ENCODE measurements at regions not wholly inside any gene's neighbourhood (a gene's known extent, or its start where the extent isn't known, plus 50 kb on each side); places are given as distances from the start of the nearest gene placed in this dataset.

DNA sequence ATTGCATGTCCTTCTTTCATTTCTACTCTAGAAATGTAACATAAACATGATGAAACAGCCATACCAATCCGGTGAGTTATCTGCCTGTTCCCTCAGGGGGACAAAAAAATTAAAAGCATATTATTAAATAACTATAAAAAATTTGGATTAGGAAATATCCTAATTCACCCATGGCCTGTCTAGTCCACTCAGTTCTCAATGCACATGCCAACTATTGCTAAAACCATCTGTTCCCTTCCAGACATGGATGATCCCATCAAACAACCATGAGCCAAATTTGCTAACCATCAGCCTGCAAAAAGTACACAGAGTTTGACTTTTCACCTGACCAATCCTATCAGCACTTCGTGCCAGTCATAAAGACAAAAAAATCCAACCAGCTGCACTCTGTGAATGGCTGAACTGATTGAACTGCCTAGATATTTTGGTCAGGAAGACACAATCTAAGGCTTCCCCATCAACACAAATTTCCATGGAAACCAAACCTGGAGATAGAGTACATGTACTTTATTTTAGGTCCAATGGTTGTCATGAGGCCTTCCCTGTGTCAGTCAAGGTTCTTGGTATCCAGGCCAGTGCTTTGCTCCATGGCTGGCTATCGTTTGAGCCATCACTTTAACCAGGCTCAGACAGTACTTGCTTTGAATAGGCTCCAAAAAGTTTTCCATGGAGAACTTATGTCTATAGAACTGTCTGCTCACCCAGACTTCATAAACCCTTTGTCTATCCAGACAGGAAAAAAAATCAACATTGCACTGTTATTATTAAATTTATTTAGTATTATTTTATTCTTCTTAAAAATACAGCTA is 570.8 kb downstream of the LTN1 start:
- intact Hi-C loops (cut with DNase I; ENCODE audit: low total_unique reads), result no loop called here
- peaks cover 0 to 9% (median 0%) of the 10 kb centered on the region in 4 donors for H3K4me1 ChIP-seq
- TF ChIP-seq POLR2A (IDR thresholded peaks at IDR 0.05) (no peak), EP300 (IDR thresholded peaks at IDR 0.05) (no peak), POLR2AphosphoS5 (IDR thresholded peaks at IDR 0.05) (peak in 2 of 3 donors; percentile 16 to 20)
- TF ChIP-seq, protein P1, sequence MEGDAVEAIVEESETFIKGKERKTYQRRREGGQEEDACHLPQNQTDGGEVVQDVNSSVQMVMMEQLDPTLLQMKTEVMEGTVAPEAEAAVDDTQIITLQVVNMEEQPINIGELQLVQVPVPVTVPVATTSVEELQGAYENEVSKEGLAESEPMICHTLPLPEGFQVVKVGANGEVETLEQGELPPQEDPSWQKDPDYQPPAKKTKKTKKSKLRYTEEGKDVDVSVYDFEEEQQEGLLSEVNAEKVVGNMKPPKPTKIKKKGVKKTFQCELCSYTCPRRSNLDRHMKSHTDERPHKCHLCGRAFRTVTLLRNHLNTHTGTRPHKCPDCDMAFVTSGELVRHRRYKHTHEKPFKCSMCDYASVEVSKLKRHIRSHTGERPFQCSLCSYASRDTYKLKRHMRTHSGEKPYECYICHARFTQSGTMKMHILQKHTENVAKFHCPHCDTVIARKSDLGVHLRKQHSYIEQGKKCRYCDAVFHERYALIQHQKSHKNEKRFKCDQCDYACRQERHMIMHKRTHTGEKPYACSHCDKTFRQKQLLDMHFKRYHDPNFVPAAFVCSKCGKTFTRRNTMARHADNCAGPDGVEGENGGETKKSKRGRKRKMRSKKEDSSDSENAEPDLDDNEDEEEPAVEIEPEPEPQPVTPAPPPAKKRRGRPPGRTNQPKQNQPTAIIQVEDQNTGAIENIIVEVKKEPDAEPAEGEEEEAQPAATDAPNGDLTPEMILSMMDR (IDR thresholded peaks at IDR 0.05), result no peak
- H3K9me3 ChIP-seq, result no peaks in the 10 kb centered on the region
- H3K27ac ChIP-seq, result peak overlapping the region in 1 of 5 donors; percentile 28
- no peak for DNase-seq
- WGBS, 5 donors, result 58 to 71% (median 68%) methylated on average over 3 of the region's 3 CpGs
- no peak overlapping the region for H3K4me3 ChIP-seq
- no peaks in the 10 kb centered on the region for H3K36me3 ChIP-seq
- no peaks in the 10 kb centered on the region for H3K27me3 ChIP-seq

DNA sequence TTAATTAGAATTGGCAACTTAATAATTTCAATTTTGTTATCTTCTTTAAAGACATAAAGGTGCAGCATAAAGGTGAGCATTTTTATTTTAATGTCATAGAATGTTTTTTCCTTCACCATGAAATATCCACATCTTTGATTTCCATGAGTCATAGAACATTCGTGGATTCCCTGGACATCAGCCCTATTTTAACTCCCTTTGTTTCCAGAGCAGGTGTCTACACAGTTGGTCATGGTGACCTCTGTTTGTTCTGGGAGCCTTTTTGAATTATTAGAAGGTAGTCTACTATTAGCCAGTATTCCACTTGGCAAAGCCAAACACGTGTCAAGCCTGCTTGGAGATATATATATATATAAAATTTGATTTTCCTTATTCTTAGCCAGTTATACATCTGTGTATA is 572.9 kb downstream of the LTN1 start:
- intact Hi-C loops (cut with DNase I; ENCODE audit: low total_unique reads), result no loop called here
- TF ChIP-seq POLR2A (IDR thresholded peaks at IDR 0.05) (no peak), POLR2AphosphoS5 (IDR thresholded peaks at IDR 0.05) (no peak), EP300 (IDR thresholded peaks at IDR 0.05) (no peak)
- TF ChIP-seq, protein P1 (IDR thresholded peaks at IDR 0.05), result no peak
- no peaks in the 10 kb centered on the region for H3K9me3 ChIP-seq
- no peaks in the 10 kb centered on the region for H3K36me3 ChIP-seq
- H3K27ac ChIP-seq, result no peak overlapping the region
- 35 to 60% (median 50%) methylated on average over 2 of the region's 2 CpGs for WGBS, 5 donors
- H3K4me3 ChIP-seq, result no peak overlapping the region
- no peak for DNase-seq
- no peaks in the 10 kb centered on the region for H3K27me3 ChIP-seq
- peaks cover 0 to 9% (median 0%) of the 10 kb centered on the region in 4 donors for H3K4me1 ChIP-seq

DNA sequence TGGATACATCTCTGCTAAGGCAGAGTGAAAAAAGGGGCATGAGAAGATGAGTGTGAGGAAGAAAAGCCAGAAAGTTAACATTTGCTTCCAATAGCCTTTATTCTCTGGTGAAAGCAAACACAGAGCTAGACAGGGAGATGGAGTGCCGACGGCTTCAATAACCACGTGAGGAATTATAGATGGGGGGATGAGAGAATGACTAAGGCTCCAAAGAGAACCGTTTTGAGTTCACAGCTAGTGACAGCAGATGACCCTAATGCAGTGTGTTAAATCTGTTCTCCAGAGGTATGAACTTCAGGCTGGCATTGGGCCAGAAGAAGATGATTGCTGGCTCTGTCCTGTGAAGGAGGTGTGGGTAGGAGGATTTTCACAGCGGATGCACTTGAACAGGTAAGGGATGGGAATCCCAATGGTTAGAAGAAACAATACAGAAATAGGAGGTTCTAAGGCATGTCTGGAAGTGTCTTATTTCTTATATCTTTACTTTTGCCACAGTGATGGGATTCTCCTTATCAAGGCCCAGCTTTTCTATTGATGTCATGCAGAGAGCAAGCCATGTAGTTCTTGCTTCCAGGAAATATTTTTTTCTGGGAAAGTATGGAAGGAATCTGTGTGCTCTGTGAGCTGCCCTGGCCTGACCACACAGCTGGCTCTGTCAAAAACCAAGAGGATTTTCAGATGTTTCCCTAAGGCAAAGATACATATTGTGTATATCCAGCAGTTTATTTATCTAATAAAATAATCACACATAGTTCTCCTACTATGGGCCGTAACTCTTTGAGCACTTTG is 573.8 kb downstream of the LTN1 start:
- peaks cover 0 to 8% (median 0%) of the 10 kb centered on the region in 4 donors for H3K4me1 ChIP-seq
- no peak overlapping the region for H3K4me3 ChIP-seq
- peak in 1 of 2 donors; percentile 62 for DNase-seq
- H3K36me3 ChIP-seq, result no peaks in the 10 kb centered on the region
- H3K27ac ChIP-seq, result no peak overlapping the region
- TF ChIP-seq, protein P1 (IDR thresholded peaks at IDR 0.05), result no peak
- TF ChIP-seq EP300 (IDR thresholded peaks at IDR 0.05) (no peak), POLR2A (IDR thresholded peaks at IDR 0.05) (no peak), POLR2AphosphoS5 (IDR thresholded peaks at IDR 0.05) (no peak)
- no peaks in the 10 kb centered on the region for H3K27me3 ChIP-seq
- H3K9me3 ChIP-seq, result no peaks in the 10 kb centered on the region
- 75 to 87% (median 82%) methylated on average over 6 of the region's 6 CpGs for WGBS, 5 donors
- intact Hi-C loops (cut with DNase I; ENCODE audit: low total_unique reads), result no loop called here

DNA sequence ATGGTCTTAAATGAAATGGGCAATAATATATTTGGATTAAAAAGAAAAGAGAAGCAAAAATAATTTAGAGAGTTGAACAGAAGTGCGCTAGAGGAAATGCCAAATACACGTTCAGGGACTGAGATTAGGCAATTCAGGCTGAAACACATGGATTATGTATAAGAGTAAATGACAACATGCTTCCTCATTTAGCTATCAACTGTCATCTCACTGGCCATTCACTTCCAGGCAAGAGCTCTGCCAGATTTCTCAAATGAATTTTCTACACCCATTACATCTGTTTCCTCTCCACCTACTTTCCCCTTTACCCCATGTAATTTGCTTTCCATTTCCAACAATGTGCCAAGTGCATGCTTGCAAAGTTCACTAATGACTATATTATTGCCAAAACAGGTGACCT is 582.4 kb downstream of the LTN1 start:
- H3K27me3 ChIP-seq, result no peaks in the 10 kb centered on the region
- intact Hi-C loops (cut with DNase I; ENCODE audit: low total_unique reads), result no loop called here
- H3K4me3 ChIP-seq, result no peak overlapping the region
- no peaks in the 10 kb centered on the region for H3K4me1 ChIP-seq
- no peaks in the 10 kb centered on the region for H3K9me3 ChIP-seq
- TF ChIP-seq, protein P1 (IDR thresholded peaks at IDR 0.05), result no peak
- no peak for TF ChIP-seq POLR2A (IDR thresholded peaks at IDR 0.05)
- no peak for TF ChIP-seq POLR2AphosphoS5 (IDR thresholded peaks at IDR 0.05)
- TF ChIP-seq EP300 (IDR thresholded peaks at IDR 0.05), result no peak
- no peak for DNase-seq
- H3K36me3 ChIP-seq, result no peaks in the 10 kb centered on the region
- H3K27ac ChIP-seq, result no peak overlapping the region
- WGBS, 5 donors, result 45 to 73% (median 66%) methylated on average over 2 of the region's 2 CpGs
